HG02885 (cell line): ENCODE measurements at regions not wholly inside any gene's neighbourhood (a gene's known extent, or its start where the extent isn't known, plus 50 kb on each side); places are given as distances from the start of the nearest gene placed in this dataset.
"Not testable (repeated sequence)": the region's sequence is repeated elsewhere in the genome, so short reads cannot be mapped to it uniquely, and the experiment has no call there.

Experiments used
- ATAC-seq: cut with Tn5 transposase; IDR thresholded peaks from one replicate; pipeline ENCODE4 v1.9.1; 2021; ENCODE audit warnings: mild to moderate bottlenecking; ENCODE audit not compliant: unreplicated experiment, poor library complexity

DNA sequence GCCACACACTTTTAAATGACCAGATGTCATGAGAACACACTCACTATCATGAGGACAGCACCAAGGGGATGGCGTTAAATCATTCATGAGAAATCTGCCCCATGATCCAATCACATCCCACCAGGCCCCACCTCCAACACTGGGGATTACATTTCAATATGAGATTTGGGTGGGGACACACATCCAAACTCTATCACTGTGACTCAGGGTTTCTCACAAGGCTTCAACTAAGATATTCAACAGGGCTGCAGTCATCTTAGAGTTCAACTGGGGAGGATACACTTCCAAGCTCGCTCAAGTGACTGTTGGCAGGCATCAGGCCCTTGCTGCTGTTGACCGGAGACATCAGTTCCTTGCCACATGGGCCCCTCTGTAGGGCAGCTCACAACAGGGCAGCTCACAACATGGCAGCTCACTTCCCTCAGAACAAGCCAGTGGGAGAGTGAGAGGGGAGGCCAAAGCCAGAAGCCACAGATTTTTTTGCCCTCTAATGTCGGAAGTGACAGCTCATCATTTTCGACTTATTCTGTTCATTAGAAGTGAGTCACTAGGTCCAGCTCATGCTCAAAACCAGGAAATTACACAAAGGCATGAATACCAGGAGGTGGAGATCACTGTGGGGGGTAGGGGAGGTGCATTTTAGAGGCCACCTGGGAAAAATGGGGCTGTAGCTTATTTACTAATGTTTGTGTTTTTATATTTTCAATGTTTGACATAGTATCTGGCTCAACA, 50.8 kb upstream of the PTHLH start:
- no peak for ATAC-seq

DNA sequence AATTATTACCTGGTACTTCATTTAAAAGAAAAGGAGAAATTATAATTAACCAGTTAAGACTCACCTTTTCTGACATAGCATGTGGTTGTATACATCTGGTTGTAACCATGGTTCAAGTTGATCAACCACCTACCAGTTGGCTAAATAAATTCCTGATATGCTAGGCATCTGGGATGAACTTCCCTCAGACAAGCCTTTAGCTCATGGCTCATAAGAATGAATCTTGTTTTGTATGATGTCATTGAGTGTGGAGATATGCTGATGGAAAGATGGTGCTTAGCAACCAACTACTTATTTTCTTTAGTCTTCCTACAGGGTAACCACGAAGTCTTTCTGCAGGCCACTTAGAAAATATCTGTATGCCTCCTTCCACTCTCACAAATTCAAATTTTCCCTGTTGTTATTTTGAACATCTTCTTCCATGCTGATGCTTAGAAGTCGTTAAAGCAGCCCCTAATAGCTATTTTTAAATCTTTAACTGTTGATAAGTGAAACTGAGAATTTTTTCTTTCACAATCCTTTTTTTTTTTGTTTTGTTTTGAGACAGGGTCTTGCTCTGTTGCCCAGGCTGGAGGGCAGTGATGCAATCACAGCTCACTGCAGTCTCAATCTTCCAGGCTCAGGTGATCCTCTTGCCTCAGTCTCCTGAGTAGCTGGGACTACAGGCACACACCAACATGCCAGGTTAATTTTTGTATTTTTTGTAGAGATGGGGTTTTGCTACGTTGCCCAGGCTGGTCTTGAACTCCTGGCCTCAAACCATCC, 51.9 kb upstream of the PTHLH start:
- no peak for ATAC-seq

DNA sequence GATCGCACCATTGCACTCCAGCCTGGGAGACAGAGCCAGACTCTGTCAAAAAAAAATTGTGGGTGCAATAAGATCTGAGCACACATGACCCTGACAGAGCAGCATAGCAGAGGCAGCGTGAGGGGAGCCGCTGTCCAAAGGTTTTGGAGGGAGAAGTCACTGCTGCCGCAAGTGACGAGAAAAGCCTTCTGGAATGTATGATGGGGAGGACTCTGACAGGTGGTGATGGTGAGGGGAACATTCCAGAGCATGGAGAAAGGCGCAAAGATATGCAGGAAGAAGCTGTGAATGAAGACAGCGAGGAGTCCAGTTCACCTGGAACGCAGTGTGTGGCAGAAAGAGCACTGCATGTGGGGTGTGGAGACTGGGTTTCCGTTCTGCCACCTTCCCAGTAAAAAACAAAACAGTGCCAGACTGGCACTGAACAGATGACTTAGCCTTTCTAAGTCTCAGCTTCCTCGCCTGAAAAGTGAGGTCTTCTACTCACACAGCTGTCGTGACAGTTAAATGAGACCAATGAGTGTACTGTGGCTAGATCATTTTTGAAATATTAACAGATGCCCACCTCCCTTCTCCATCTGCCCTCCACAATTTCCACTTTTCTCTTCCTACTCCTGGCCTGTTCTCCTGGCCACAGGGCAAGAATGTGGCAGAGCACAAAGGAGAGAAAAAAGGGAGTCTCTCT, 53.4 kb upstream of the PTHLH start:
- no peak for ATAC-seq

DNA sequence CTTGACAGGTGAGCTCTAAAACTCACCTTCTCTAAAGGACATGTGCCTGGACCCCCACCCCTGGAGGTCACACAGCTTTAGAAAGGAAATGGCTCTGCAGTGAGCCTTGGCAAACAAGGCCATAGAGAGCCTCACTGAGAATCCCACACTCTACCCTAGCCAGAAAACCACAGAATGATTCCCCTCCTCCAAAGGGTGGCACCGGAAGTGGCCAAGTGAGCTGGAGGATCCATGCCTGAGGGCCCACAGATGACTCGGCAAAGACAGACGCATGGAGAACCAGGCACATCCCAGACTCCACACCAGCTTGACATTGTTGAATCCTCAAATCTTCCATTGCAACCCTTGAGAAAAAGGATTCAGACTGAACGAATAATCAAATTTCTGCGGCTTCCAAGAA, 54.2 kb upstream of the PTHLH start:
- ATAC-seq = no peak

DNA sequence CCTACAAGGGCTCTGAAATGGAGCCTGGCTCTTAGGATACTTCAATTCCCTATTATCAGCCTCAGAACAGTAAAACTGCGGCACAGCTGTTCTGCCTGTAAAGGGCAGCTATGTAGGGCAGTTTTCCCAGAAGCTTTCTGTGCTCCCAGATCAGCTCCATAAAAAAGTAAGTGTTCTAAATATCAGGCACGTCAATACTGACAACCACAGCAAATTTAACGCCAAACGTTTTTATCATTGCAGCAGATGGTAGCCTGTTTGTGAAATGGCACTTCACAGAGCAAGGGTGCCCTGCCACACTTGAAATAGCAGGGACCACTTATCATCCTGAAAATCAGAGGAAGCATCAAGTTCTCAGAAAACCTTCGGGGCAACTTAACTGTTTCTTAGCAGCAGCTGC, 54.8 kb upstream of the PTHLH start:
- ATAC-seq = no peak

DNA sequence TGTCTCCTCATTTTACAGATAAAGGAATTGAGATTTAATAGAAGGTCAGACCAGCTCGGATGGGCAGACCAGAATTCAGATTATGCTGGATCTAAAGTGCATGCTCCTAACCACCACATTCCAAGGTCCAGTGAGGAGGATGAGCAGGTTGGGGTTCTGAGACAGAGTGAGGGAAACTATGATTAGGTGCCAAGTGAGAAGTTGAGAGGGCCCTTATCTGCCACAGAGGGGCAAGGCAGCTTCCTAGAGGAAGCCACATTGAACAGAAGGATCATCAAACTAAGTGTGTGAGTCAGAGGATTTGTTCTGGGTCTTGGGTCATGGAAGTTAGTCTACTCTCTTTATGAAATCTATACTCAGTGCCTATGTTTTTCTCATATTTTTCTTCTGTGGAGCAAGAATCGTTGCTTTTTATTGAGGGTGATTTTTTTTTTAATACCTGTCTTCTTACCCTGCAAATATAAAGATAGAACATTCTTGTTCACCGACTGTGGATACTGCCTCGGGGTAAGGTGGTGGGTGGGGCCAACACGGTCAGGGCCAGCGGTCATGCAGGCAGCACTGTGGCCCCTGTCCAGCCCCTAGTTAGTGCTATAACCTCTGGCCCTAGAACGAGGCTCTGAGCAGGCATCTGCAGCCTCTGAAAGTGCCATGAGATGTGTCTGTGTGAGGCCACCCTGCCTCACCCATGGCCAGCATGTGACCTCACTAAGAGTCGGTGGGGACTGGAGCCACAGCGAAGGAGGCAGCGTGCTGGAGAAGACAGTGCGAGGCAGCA, 55.6 kb upstream of the PTHLH start:
- ATAC-seq = no peak

DNA sequence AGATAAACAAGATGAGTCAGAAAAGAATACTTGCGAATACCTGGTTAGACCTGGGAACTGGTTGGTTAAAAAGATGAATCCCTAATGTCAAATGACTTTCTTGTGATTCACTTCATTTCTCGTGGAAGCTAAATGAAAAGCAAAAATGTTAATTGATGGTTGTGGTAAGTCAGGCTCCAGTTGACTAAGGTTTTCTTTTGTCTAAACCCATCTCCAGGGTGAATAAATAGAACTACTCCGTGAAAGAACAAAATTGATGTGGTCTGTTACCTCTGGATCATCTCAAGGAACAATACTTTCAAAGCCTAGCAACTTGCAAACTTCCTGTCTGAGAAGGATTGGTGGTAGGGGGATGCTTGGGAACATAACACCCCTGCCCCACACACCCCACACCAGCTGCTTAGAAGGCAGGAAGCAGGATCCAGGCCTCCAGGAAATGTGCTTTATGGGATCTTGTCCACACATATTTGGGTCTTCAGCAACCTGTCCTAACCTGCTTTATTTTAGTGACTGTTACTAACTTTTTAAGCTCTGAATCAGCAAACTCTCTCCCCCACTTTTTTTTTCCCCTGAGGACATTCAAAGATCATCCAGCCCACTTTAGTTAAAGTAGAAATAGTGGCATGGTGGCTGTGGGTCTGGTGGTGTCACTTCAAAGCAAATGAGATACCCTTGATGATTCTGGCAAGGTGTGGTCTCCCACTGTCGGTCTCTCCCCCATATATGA, 60.4 kb upstream of the PTHLH start:
- ATAC-seq = no peak

DNA sequence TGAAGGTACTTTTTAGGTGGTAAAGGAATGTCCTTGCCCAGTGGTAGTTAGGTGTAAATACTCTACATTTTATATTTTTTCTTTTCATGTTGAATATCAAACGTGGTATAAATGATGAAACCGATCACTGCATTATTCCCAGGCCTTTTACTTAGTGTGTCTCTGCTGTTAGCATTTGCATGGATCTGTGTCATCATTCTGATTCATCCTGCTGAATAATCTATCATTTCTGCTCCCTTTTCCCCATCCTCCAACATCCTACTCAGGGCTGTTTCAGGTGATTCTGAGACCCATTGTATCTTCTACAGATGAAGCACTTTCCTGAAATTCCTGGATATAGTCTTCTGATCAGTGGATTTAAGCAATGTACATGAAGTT, 61.0 kb upstream of the PTHLH start:
- no peak for ATAC-seq

DNA sequence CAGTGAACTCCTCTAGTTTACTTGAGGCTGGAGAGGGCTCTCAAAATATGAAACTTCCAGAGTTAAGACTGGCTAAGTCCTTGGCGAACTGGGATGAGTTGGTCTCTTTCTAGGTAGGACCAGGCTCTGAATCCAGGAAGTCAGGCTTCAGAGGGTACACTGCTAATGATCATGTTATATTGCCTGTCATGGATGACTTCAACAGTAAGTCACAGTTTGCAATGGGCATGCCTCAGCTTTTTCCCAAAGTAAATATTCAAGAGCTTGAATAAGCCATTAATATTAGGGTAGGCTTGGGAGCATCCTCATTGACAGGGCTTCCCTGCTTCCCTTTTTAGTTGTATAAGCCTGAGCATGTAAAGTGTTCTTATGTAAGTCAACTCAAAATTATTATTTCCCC, 61.7 kb upstream of the PTHLH start:
- ATAC-seq = no peak

DNA sequence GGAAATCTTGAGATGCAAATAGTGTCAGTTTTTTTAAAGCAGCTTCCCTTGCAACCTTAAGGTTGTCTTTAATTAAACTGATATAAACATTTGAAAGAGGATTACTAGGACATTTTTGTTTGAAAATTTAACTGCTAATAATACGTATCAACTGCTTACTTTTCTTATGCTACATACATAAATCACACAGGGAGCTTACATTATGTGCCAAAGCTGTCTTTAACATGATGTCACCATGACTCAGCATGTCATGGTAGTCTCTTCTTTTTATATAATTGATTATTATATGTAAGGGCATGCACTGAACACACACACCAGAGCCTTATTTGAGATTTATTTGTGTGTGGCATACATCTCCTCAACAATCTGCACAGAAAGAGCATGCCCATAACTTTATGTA, 63.0 kb upstream of the PTHLH start:
- ATAC-seq = no peak

DNA sequence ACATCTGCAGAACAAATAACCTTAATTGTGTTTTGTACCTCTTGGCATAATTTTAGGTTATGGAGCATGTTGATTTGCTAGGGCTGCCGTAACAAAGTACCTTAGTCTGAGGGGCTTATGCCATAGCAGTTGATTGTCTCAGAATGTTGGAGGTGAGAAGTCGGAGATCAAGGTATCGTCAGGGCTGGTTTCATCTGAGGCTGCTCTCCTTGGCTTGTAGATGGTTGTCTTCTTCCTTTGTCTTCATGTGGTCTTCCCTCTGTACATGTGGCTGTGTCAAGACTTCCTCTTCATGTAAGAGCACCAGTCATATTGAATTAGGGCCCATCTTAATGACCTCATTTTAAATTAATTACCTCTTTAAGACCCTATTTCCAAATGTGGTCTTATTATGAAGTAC, 64.4 kb upstream of the PTHLH start:
- no peak for ATAC-seq

DNA sequence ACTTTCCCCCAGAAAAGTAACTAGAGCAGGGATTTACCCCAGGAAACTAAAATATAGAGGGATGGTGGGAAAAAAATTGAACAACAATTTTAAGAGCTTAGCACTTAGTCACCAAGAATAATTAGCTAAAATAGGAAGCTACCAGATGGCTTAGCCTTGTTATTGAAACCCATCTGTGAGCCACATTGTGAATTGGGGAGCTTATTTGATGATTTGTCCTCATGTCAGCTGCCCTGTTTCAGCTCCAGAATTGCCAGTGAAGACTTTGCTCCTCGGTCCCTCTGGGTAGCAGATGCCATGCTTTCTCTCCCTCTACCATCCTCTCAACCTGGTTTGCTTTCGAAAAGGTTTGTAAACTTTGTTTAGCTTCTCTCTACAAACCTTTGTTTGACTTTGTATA, 67.7 kb upstream of the PTHLH start:
- ATAC-seq = no peak

DNA sequence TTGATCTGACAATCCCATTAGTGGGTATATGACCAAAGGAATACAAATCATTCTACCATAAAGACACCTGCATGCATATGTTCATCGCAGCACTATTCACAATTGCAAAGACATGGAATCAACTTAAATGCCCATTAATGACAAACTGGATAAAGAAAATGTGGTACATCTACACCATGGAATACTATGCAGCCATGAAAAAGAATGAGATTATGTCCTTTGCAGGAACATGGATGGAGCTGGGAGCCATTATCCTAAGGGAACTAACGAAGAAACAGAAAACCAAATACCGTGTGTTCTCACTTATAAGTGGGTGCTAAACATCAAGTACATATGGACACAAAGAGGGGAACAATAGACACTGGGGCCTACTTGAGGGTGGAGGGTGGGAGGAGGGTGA, 74.1 kb upstream of the PTHLH start:
- not testable (repeated sequence) for ATAC-seq

DNA sequence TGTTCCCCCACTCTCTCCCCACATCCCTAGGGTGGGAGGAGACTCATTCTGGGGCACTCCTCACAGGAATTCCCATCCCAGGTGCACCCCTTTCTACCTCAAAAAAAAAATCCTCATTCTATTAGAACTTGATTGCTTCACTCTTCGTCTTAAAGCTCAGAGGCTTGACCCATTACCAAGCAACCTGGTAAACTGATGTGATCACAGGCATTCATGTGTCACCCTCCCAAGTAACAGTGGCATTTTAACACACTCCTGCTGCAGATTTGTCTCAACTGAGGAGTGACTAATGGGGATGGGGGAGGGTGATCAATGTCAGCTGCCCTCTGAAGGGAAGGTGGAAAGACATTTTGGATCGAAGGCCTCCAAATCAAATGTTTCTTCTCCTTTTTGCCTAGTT, 78.1 kb upstream of the PTHLH start:
- ATAC-seq = no peak

DNA sequence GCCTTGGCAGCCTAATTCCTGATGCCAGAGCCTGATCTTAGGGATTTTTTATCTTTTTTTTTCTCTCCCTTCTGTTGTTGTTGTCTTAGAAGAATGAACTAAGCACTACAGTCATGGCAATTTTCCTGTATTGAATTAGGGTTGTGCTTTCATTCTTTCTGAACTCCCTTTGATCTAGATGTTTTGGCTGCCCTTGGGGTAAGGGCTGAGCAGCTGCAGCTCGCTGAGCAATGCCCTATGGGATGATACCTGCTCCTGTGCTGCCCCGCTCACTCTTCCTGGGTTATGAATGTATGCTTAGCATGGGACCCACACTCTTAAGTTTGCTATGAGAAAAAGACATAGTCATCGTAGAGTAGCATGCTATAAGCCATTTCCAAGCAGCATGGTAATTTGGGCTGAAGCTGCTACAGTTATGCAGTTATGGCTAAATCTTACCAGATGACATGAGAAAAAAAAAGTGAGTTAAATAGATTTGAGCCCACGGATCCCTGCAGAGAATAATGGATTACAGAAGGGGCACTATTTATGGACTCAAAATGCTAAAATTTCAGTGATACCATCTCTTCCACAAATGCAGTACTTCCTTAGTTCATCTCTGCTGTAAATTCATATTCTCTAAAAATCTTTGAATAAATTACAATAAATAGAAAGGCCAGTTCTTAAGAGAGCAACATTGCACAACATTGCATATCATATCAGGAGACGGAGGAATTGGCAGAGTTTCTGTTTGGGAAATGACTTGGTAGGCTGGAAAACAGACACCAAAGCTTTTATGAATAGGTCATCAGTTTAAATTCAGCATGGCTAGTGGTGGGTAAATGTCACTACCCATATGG, 79.2 kb upstream of the PTHLH start:
- ATAC-seq = no peak

DNA sequence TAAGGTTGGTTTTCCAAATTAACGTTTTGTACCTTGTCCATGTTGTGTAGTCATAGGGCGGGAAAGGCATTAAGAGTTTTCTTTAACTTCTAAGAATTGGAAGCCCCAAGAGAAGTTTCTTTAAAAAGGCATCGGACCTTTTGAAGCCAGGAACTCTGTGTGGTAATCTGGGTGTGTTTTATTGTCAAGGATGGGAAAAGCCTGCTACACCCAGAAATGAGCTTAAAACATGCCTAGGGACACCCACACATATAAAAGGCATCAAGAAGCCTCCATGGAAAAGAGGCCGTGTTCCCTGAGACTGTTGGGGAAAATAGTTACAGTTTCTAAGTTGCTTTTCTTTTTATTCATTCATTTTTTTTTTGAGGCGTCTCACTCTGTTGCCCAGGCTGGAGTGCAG, 81.0 kb upstream of the PTHLH start:
- no peak for ATAC-seq

DNA sequence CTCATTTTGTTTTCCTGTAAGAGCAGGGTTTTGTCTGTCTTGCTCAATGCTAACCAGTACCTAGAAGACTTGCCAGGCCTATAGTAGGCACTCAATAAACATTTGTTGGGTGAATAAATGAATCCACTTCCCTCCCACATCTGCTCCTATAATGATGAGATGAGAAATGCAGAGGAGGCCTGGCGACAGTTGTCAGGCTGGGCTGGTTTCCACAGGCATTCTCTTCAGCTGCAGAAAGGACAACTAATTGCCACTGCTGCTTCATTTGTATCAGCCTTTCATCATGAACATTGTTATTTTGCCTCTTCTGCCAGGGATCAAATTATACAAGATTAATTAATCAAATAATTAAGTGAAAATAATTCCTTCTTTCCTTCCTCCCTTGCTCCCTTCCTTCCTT, 82.0 kb upstream of the PTHLH start:
- no peak for ATAC-seq

DNA sequence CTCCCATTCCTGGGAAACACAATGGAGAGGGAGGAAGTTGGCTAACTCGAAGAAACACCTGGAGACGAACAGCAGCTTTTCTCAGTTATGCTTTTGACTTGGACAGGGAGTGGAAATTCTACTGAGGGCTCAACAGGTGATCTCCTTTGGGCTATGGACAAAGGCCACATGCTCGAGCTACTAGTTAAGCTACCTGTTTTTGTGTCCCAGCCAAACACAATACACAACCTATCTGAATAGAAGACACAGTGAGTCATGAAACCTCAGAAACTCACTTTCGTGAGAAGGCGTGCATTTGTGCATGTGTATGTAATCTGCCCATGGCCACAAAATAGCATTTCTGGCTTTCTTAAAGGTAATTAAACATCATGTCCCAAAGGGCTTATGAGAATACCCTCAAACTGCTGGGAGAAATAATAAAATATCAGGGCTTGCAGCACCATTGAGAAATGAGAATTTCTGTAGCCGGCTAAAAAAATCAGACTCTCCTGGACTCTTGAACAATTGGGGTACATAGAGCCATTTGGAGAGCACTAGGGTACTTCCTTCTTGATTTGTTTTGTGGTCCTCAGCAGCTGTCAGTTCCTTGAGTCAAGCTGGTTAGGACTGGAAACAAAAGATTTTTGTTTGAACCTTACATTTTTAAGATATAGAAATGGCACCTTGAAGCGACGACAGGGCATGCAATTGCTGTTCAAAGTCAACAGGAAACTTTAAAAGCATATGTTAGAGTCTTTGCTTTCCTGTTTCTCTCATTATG, 85.5 kb upstream of the PTHLH start:
- no peak for ATAC-seq

DNA sequence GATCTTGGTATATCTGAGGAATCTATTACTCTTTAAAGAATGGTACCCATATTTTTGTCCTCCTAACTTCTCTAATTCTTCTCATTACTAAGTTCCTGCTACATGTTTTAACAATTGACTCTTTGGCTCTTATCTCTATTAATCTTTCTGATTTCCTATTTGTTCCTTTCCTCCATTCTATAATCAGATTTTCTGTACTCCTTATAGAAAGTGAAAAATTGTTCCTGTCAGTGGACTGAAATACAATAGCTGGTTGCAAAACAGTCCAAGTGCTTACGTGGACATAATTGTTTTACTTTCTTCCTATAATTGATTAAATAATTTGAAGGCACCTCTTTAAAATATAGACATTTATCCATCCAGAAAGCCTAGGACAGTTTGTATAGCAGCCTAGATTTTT, 86.7 kb upstream of the PTHLH start:
- ATAC-seq = no peak
